ENCODE measurements at regions not wholly inside any gene's neighbourhood (a gene's known extent, or its start where the extent isn't known, plus 50 kb on each side); places are given as distances from the start of the nearest gene placed in this dataset.

- BruUV-seq (replicated peaks), result no TSS peak
- POLR2A ChIA-PET, result interaction anchor here (0.7 to 1.0 kb wide), 3 partner anchors 20 to 1557 kb away, joined by 3 to 4 read pairs (median 4); no protein-coding TSS in a partner anchor
Measured at GRCh38 chr16:27640277-27640600, 90.3 kb downstream of the KATNIP start.

More at GRCh38 chr16:27640277-27640600, 90.3 kb downstream of the KATNIP start:
- no peaks in the 10 kb centered on the region for H3K9me1 ChIP-seq (ENCODE audit: control insufficient read depth, insufficient read depth, low read length)
- in situ Hi-C loops (cut with MboI), result no loop called here
- H3K9me3 ChIP-seq (replicated peaks; ENCODE audit: control insufficient read depth, insufficient read depth, low read depth, low read length), result no peaks in the 10 kb centered on the region
- no peak overlapping the region for H3K4me3 ChIP-seq
- ATAC-seq, result no peak
- WGBS (ENCODE audit: insufficient coverage, low coverage, missing lambda C conversion rate), result 72% methylated on average over 6 of the region's 6 CpGs
- CTCF ChIA-PET (ENCODE audit: low intra/inter-chr PET ratio), result interaction anchor here (0.5 to 1.4 kb wide), 2 partner anchors 430 to 448 kb away, joined by 3 to 4 read pairs; no protein-coding TSS in a partner anchor
- no peak overlapping the region for H2AFZ ChIP-seq (ENCODE audit: low read depth, low read length)
- no peak overlapping the region for H3K9ac ChIP-seq (ENCODE audit: insufficient read depth in 1 of 2, low read depth in 2 of 2, low read length in 2 of 2)
- H3K27ac ChIP-seq (ENCODE audit: extremely low read depth, low read depth, low read length), result no peak overlapping the region
- H3K36me3 ChIP-seq (ENCODE audit: control insufficient read depth, insufficient read depth, low read length), result no peaks in the 10 kb centered on the region
- DNase-seq (ENCODE audit: extremely low read depth in 1 of 4, low spot score in 3 of 4), result no peak
- no peaks in the 10 kb centered on the region for H3K27me3 ChIP-seq (ENCODE audit: control insufficient read depth in 2 of 2, insufficient read depth in 2 of 2, low read length in 2 of 2)
- peaks cover 0 to 7% of the 10 kb centered on the region in 2 experiments; a peak in 2 of 5 replicates for H3K4me1 ChIP-seq (replicated peaks in 1 of 2; ENCODE audit: control insufficient read depth in 2 of 2, insufficient read depth in 2 of 2, low read length in 2 of 2)
- TF ChIP-seq PHB (CRISPR knock-in tag; IDR thresholded peaks at IDR 0.05), result no peak
- no peak for TF ChIP-seq BCLAF1 (IDR thresholded peaks at IDR 0.05; ENCODE audit: borderline replicate concordance in 1 of 2, control insufficient read depth in 1 of 2, low read depth in 2 of 2, low read length in 1 of 2)
- TF ChIP-seq HMGXB4 (CRISPR knock-in tag; IDR thresholded peaks at IDR 0.05), result no peak
- no peak for TF ChIP-seq ZKSCAN3 (CRISPR knock-in tag; IDR thresholded peaks at IDR 0.05)
- TF ChIP-seq ARID3A (IDR thresholded peaks at IDR 0.05; ENCODE audit: borderline replicate concordance, low read depth, low read length), result no peak
- no peak for TF ChIP-seq MYC (IDR thresholded peaks at IDR 0.05; ENCODE audit: low read depth, low read length)
- no peak for TF ChIP-seq MYC (CRISPR knock-in tag; IDR thresholded peaks at IDR 0.05; ENCODE audit: borderline replicate concordance, low read depth)
- no peak for TF ChIP-seq HES1 (IDR thresholded peaks at IDR 0.05; ENCODE audit: low read depth)
- TF ChIP-seq MIER1 (IDR thresholded peaks at IDR 0.05; ENCODE audit: low read depth), result no peak
- TF ChIP-seq ZBTB26 (CRISPR knock-in tag; IDR thresholded peaks at IDR 0.05), result no peak
- TF ChIP-seq FOXP1 (CRISPR knock-in tag; IDR thresholded peaks at IDR 0.05), result no peak
- TF ChIP-seq ZFP36 (IDR thresholded peaks at IDR 0.05; ENCODE audit: low read depth, low read length, partially characterized antibody), result no peak
- TF ChIP-seq MCM7 (IDR thresholded peaks at IDR 0.05), result no peak
- no peak for TF ChIP-seq HLTF (IDR thresholded peaks at IDR 0.05)
- H4K20me1 ChIP-seq (replicated peaks; ENCODE audit: control insufficient read depth, insufficient read depth, low read length), result no peaks in the 10 kb centered on the region; the same call in 1 of the 2 replicates
- FAIRE-seq, result no peak
- no peak overlapping the region for H3K4me2 ChIP-seq (ENCODE audit: insufficient read depth, low read length)
- intact Hi-C loops (cut with micrococcal nuclease), result loop anchor here (10.0 kb wide), 1 partner anchor 335 kb away; no protein-coding TSS in a partner anchor
- H3K79me2 ChIP-seq (ENCODE audit: control insufficient read depth, insufficient read depth, low read length), result no peaks in the 10 kb centered on the region
